ENCODE measurements at regions not wholly inside any gene's neighbourhood (a gene's known extent, or its start where the extent isn't known, plus 50 kb on each side); places are given as distances from the start of the nearest gene placed in this dataset.

GRCh38 chr4:175309041-175309440, 390.9 kb downstream of the ADAM29 start:
- TF ChIP-seq EZH2 (IDR thresholded peaks at IDR 0.05; ENCODE audit: low read depth, unreplicated experiment): no peak
- no peak for TF ChIP-seq POLR2AphosphoS5 (IDR thresholded peaks at IDR 0.05; ENCODE audit: low read depth)
- TF ChIP-seq CREB1 (CRISPR knock-in tag; IDR thresholded peaks at IDR 0.05; ENCODE audit: low read depth): no peak
- TF ChIP-seq REST (IDR thresholded peaks at IDR 0.05; ENCODE audit: unreplicated experiment): no peak
- no peak for TF ChIP-seq ETS1 (IDR thresholded peaks at IDR 0.05)

All from GM23338 (cell line).